Gastroesophageal sphincter (tissue), 3 donors: ENCODE measurements at regions not wholly inside any gene's neighbourhood (a gene's known extent, or its start where the extent isn't known, plus 50 kb on each side); places are given as distances from the start of the nearest gene placed in this dataset.

ENCODE experiments used
- CTCF ChIP-seq, 4 experiments: fragments of 200-600 bp in 2 of 4; fragments of 450-650 bp in 2 of 4; sonication (generic) in 1 of 4; IDR thresholded peaks; one replicate each; pipeline ENCODE4 v1.5.1; 2017 to 2019; ENCODE audit warnings: antibody characterized with exemption in 4 of 4, mild to moderate bottlenecking in 2 of 4, moderate library complexity in 2 of 4
- EP300 ChIP-seq: sonication (generic); formaldehyde crosslinking; IDR thresholded peaks from one replicate; pipeline ENCODE4 v1.6.1; 2017; ENCODE audit warnings: antibody characterized with exemption, mild to moderate bottlenecking
- POLR2A ChIP-seq, 2 donors: fragments of 450-650 bp; IDR thresholded peaks; one replicate each; pipeline ENCODE4 v1.6.1; 2017; ENCODE audit warnings: antibody characterized with exemption in 2 of 2, mild to moderate bottlenecking in 2 of 2, moderate library complexity in 1 of 2

- no peak for TF ChIP-seq CTCF (IDR thresholded peaks at IDR 0.05)
- TF ChIP-seq EP300, result no peak
- TF ChIP-seq POLR2A (IDR thresholded peaks at IDR 0.05), result no peak
These were observed 118.4 kb upstream of the BTN3A2 start for GRCh38 chr6:26246553-26246952.
